ENCODE measurements at regions not wholly inside any gene's neighbourhood (a gene's known extent, or its start where the extent isn't known, plus 50 kb on each side); places are given as distances from the start of the nearest gene placed in this dataset.

DNA sequence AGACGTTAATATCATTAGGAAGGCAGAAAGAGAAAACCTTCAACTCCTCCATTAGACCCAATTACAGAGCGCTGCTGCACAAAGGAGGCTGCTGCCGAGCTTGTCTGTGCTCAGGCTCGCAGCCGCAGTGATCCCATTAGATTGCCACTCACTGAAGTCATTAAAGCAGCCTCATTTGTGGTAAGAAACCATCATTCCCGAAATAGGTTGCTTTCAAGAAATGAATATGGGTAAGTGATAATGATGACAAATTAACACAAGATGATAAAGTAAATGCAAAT, 137.2 kb downstream of the CAVIN4 start:
- TF ChIP-seq, protein P1, sequence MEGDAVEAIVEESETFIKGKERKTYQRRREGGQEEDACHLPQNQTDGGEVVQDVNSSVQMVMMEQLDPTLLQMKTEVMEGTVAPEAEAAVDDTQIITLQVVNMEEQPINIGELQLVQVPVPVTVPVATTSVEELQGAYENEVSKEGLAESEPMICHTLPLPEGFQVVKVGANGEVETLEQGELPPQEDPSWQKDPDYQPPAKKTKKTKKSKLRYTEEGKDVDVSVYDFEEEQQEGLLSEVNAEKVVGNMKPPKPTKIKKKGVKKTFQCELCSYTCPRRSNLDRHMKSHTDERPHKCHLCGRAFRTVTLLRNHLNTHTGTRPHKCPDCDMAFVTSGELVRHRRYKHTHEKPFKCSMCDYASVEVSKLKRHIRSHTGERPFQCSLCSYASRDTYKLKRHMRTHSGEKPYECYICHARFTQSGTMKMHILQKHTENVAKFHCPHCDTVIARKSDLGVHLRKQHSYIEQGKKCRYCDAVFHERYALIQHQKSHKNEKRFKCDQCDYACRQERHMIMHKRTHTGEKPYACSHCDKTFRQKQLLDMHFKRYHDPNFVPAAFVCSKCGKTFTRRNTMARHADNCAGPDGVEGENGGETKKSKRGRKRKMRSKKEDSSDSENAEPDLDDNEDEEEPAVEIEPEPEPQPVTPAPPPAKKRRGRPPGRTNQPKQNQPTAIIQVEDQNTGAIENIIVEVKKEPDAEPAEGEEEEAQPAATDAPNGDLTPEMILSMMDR (IDR thresholded peaks at IDR 0.05), result no peak
- TF ChIP-seq POLR2AphosphoS5 (IDR thresholded peaks at IDR 0.05; ENCODE audit: low read depth, low read length), result no peak
- no peak for TF ChIP-seq SIN3A (IDR thresholded peaks at IDR 0.05; ENCODE audit: borderline replicate concordance, insufficient read depth, low read depth, low read length)

Measured in Panc1 (cell line).